HepG2 (cell line): ENCODE measurements at regions not wholly inside any gene's neighbourhood (a gene's known extent, or its start where the extent isn't known, plus 50 kb on each side); places are given as distances from the start of the nearest gene placed in this dataset.

Experiments
- ARNT ChIP-seq: fragments of 450-650 bp; IDR thresholded peaks from 2 replicates; pipeline ENCODE4 v1.6.1; 2017
- CTCF ChIP-seq: sonication (generic); formaldehyde crosslinking; IDR thresholded peaks from 2 replicates; pipeline ENCODE4 v1.5.0; 2020; ENCODE audit warnings: mild to moderate bottlenecking, missing genetic modification reagents, moderate library complexity
- MLXIP ChIP-seq: sonication (generic); formaldehyde crosslinking; IDR thresholded peaks from 2 replicates; pipeline ENCODE4 v1.9.0; 2021; ENCODE audit warnings: missing genetic modification reagents, borderline replicate concordance
- NFATC3 ChIP-seq: sonication (generic); formaldehyde crosslinking; IDR thresholded peaks from 2 replicates; pipeline ENCODE4 v1.5.1; 2020; ENCODE audit warnings: mild to moderate bottlenecking, missing genetic modification reagents
- RAD21 ChIP-seq: fragments of 450-650 bp; formaldehyde crosslinking; IDR thresholded peaks from 2 replicates; pipeline ENCODE4 v1.5.0; 2020; ENCODE audit warnings: mild to moderate bottlenecking
- REXO4 ChIP-seq: sonication (generic); formaldehyde crosslinking; IDR thresholded peaks from 2 replicates; pipeline ENCODE4 v1.8.0; 2022; ENCODE audit warnings: missing genetic modification reagents, mild to moderate bottlenecking, borderline replicate concordance
- RNF219 ChIP-seq: sonication (generic); formaldehyde crosslinking; IDR thresholded peaks from 2 replicates; pipeline ENCODE4 v1.5.0; 2020; ENCODE audit warnings: mild to moderate bottlenecking, missing genetic modification reagents
- THAP11 ChIP-seq: IDR thresholded peaks from 2 replicates; pipeline ENCODE4 v1.6.1; 2016; ENCODE audit warnings: missing biosample characterization, missing genetic modification reagents
- ZNF253 ChIP-seq: sonication (generic); formaldehyde crosslinking; IDR thresholded peaks from 2 replicates; pipeline ENCODE4 v1.8.0; 2022; ENCODE audit warnings: mild to moderate bottlenecking, missing genetic modification reagents, borderline replicate concordance
- ZNF576 ChIP-seq: sonication (generic); formaldehyde crosslinking; IDR thresholded peaks from 2 replicates; pipeline ENCODE4 v1.4.0; 2020; ENCODE audit warnings: mild to moderate bottlenecking, missing genetic modification reagents
- ZNF761 ChIP-seq: sonication (generic); formaldehyde crosslinking; conservative IDR thresholded peaks from 2 replicates; pipeline ENCODE4 v1.4.0; 2020; ENCODE audit warnings: mild to moderate bottlenecking, missing genetic modification reagents
- TF ChIP-seq, protein P1 (sequence below): sonication (generic); formaldehyde crosslinking; IDR thresholded peaks from 2 replicates; pipeline ENCODE4 v1.8.0; 2023; ENCODE audit warnings: mild to moderate bottlenecking, missing genetic modification reagents
- TF ChIP-seq, protein P2 (sequence below): sonication (generic); formaldehyde crosslinking; conservative IDR thresholded peaks from 2 replicates; pipeline ENCODE4 v1.5.0; 2020; ENCODE audit warnings: missing genetic modification reagents
- TF ChIP-seq, protein P3 (sequence below): IDR thresholded peaks from 2 replicates; pipeline ENCODE4 v1.6.1; 2016

- TF ChIP-seq ZNF761 (CRISPR knock-in tag) (no peak), CTCF (CRISPR knock-in tag) (no peak), NFATC3 (no peak), THAP11 (no peak), REXO4 (CRISPR knock-in tag) (no peak), RNF219 (CRISPR knock-in tag) (no peak), RAD21 (no peak), ZNF576 (CRISPR knock-in tag) (no peak), MLXIP (CRISPR knock-in tag) (no peak), ZNF253 (no peak), ARNT (no peak)
- TF ChIP-seq, protein P1, sequence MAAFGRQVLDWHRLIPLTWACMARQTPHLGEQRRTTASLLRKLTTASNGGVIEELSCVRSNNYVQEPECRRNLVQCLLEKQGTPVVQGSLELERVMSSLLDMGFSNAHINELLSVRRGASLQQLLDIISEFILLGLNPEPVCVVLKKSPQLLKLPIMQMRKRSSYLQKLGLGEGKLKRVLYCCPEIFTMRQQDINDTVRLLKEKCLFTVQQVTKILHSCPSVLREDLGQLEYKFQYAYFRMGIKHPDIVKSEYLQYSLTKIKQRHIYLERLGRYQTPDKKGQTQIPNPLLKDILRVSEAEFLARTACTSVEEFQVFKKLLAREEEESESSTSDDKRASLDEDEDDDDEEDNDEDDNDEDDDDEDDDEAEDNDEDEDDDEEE (CRISPR knock-in tag), result no peak
- TF ChIP-seq, protein P2, sequence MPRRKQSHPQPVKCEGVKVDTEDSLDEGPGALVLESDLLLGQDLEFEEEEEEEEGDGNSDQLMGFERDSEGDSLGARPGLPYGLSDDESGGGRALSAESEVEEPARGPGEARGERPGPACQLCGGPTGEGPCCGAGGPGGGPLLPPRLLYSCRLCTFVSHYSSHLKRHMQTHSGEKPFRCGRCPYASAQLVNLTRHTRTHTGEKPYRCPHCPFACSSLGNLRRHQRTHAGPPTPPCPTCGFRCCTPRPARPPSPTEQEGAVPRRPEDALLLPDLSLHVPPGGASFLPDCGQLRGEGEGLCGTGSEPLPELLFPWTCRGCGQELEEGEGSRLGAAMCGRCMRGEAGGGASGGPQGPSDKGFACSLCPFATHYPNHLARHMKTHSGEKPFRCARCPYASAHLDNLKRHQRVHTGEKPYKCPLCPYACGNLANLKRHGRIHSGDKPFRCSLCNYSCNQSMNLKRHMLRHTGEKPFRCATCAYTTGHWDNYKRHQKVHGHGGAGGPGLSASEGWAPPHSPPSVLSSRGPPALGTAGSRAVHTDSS, result no peak
- TF ChIP-seq, protein P3, sequence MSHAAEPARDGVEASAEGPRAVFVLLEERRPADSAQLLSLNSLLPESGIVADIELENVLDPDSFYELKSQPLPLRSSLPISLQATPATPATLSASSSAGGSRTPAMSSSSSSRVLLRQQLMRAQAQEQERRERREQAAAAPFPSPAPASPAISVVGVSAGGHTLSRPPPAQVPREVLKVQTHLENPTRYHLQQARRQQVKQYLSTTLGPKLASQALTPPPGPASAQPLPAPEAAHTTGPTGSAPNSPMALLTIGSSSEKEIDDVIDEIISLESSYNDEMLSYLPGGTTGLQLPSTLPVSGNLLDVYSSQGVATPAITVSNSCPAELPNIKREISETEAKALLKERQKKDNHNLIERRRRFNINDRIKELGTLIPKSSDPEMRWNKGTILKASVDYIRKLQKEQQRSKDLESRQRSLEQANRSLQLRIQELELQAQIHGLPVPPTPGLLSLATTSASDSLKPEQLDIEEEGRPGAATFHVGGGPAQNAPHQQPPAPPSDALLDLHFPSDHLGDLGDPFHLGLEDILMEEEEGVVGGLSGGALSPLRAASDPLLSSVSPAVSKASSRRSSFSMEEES (CRISPR knock-in tag), result no peak
Observed at GRCh38 chr2:88838165-88838635, 146.7 kb downstream of the RPIA start.
